ENCODE measurements at regions not wholly inside any gene's neighbourhood (a gene's known extent, or its start where the extent isn't known, plus 50 kb on each side); places are given as distances from the start of the nearest gene placed in this dataset.

DNA sequence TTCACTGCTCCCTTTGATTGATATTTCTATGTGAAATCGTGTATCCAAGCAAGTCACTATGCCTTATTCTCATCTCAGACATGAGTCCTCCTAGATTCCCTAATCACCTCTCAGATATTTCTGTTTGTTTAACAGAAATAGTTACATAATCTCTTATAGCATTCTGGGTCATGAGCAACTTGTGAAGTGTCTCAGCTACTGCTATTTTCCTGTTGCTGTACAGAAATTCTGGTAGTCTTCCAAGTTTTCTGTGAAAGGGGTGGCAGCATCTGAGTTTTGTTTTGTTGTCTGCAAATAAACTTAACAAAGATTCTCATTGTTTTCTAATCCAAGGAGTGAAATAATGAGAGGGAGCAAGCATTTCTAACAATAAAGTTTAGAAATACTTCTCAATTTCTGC lies 256.9 kb upstream of the ST8SIA4 start:
- TF ChIP-seq, protein P1, sequence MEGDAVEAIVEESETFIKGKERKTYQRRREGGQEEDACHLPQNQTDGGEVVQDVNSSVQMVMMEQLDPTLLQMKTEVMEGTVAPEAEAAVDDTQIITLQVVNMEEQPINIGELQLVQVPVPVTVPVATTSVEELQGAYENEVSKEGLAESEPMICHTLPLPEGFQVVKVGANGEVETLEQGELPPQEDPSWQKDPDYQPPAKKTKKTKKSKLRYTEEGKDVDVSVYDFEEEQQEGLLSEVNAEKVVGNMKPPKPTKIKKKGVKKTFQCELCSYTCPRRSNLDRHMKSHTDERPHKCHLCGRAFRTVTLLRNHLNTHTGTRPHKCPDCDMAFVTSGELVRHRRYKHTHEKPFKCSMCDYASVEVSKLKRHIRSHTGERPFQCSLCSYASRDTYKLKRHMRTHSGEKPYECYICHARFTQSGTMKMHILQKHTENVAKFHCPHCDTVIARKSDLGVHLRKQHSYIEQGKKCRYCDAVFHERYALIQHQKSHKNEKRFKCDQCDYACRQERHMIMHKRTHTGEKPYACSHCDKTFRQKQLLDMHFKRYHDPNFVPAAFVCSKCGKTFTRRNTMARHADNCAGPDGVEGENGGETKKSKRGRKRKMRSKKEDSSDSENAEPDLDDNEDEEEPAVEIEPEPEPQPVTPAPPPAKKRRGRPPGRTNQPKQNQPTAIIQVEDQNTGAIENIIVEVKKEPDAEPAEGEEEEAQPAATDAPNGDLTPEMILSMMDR (IDR thresholded peaks at IDR 0.05): no peak
- no peaks in the 10 kb centered on the region for H3K36me3 ChIP-seq
- ATAC-seq (ENCODE audit: insufficient number of reproducible peaks, low FRiP score, low read depth) (no peak), DNase-seq (ENCODE audit: low spot score) (no peak)
- no peaks in the 10 kb centered on the region for H3K27me3 ChIP-seq (replicated peaks; ENCODE audit: insufficient read depth)
- H3K9me3 ChIP-seq: no peaks in the 10 kb centered on the region
- H3K4me1 ChIP-seq (ENCODE audit: control insufficient read depth in 1 of 2, low read depth in 2 of 2): no peaks in the 10 kb centered on the region
- no peak overlapping the region for H3K27ac ChIP-seq
- no peak overlapping the region for H3K4me3 ChIP-seq

DNA sequence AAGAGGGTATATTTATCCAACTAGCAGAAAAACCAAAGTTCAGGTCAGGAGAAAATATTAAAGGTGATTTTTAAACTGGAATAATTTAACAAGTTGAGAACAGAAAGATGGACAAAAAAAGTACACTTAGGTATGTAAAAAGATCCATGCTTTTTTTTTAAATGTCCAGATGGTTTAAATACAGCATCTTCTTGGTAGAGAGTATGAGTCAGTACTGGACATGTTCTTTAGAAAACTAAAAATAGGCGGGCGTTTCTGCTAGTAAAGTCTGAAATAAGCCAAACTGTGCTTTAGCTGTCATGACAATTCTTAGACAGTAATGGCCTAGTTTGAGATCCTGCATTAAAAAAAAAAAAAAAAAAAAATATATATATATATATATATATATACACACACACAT lies 255.9 kb upstream of the ST8SIA4 start:
- no peak for ATAC-seq (ENCODE audit: insufficient number of reproducible peaks, low FRiP score, low read depth)
- TF ChIP-seq, protein P1 (IDR thresholded peaks at IDR 0.05): no peak

DNA sequence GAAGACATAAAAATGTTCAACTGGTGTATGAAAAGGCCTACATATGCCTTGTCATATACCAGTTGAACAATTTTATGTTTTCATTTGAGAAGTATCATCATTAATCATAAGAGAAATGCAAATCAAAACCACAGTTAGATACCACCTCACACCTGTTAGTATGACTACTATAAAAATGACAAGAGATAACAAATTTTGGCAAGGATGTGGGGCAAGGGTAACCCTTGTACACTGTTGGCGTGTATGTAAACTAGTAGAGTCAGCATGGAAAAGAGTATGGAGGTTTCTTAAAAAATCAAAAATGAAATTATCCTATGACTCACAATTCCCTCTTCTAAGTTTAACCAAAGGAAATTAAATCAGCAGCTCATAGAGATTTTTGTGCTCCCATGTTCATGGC lies 250.4 kb upstream of the ST8SIA4 start:
- no peak overlapping the region for H3K4me3 ChIP-seq
- no peaks in the 10 kb centered on the region for H3K27me3 ChIP-seq (replicated peaks; ENCODE audit: insufficient read depth)
- H3K9me3 ChIP-seq: no peaks in the 10 kb centered on the region
- ATAC-seq (ENCODE audit: insufficient number of reproducible peaks, low FRiP score, low read depth) (no peak), DNase-seq (ENCODE audit: low spot score) (no peak)
- H3K36me3 ChIP-seq: no peaks in the 10 kb centered on the region
- TF ChIP-seq, protein P1 (IDR thresholded peaks at IDR 0.05): no peak
- H3K27ac ChIP-seq: no peak overlapping the region
- no peaks in the 10 kb centered on the region for H3K4me1 ChIP-seq (ENCODE audit: control insufficient read depth in 1 of 2, low read depth in 2 of 2)

More for the DNA sequence above, 255.9 kb upstream of the ST8SIA4 start:
- no peak for DNase-seq (ENCODE audit: low spot score)
- no peaks in the 10 kb centered on the region for H3K27me3 ChIP-seq (replicated peaks; ENCODE audit: insufficient read depth)
- no peaks in the 10 kb centered on the region for H3K4me1 ChIP-seq (ENCODE audit: control insufficient read depth in 1 of 2, low read depth in 2 of 2)
- H3K27ac ChIP-seq: no peak overlapping the region
- no peaks in the 10 kb centered on the region for H3K9me3 ChIP-seq
- no peak overlapping the region for H3K4me3 ChIP-seq
- H3K36me3 ChIP-seq: no peaks in the 10 kb centered on the region

DNA sequence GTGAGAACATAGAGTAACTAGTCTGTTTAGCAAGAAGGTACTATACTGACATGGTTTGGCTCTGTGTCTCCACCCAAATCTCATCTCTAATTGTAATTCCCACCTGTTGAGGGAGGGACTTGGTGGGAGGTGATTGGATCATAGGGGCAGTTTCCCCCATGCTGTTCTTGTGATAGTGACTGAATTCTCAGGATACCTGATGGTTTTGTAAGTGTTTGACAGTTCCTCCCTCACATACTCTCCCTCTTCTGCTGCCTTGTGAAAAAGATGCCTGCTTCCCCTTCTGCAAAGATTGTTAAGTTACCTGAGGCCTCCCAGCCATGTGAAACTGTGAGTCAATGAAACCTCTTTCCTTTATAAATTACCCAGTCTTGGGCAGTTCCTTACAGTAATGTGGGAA lies 240.4 kb upstream of the ST8SIA4 start:
- no peaks in the 10 kb centered on the region for H3K9me3 ChIP-seq
- no peaks in the 10 kb centered on the region for H3K36me3 ChIP-seq
- TF ChIP-seq, protein P1 (IDR thresholded peaks at IDR 0.05): no peak
- H3K27me3 ChIP-seq (replicated peaks; ENCODE audit: insufficient read depth): no peaks in the 10 kb centered on the region
- DNase-seq (ENCODE audit: low spot score) (no peak), ATAC-seq (ENCODE audit: insufficient number of reproducible peaks, low FRiP score, low read depth) (no peak)
- no peak overlapping the region for H3K4me3 ChIP-seq
- no peaks in the 10 kb centered on the region for H3K4me1 ChIP-seq (ENCODE audit: control insufficient read depth in 1 of 2, low read depth in 2 of 2)
- no peak overlapping the region for H3K27ac ChIP-seq

DNA sequence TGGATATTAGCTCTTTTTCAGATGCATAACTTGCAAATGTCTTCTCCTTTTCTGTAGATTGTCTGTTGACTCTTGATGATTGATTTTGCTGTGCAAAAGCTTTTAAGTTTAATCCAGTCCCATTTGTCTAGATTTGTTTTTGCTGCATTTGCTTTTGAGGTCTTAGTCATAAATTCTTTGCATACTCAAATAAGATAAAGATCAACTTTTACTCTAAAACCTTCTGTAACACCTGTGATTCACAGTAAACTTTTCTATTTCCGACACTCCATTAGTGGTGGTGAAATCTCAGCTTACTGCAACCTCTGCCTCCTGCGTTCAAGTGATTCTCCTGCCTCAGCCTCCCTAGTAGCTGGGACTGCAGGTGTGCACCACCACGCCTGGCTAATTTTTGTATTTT lies 239.0 kb upstream of the ST8SIA4 start:
- TF ChIP-seq, protein P1 (IDR thresholded peaks at IDR 0.05): no peak
- Histone ChIP-seq H3K36me3 (no peaks in the 10 kb centered on the region), H3K9me3 (no peaks in the 10 kb centered on the region), H3K27me3 (replicated peaks; ENCODE audit: insufficient read depth) (no peaks in the 10 kb centered on the region), H3K4me3 (no peak overlapping the region), H3K27ac (no peak overlapping the region), H3K4me1 (ENCODE audit: control insufficient read depth in 1 of 2, low read depth in 2 of 2) (no peaks in the 10 kb centered on the region)
- no peak for ATAC-seq (ENCODE audit: insufficient number of reproducible peaks, low FRiP score, low read depth)
- DNase-seq (ENCODE audit: low spot score): no peak

Data from thoracic aorta (tissue), 2 donors.